GM12891 (cell line): ENCODE measurements at regions not wholly inside any gene's neighbourhood (a gene's known extent, or its start where the extent isn't known, plus 50 kb on each side); places are given as distances from the start of the nearest gene placed in this dataset.
"Not testable (repeated sequence)": the region's sequence is repeated elsewhere in the genome, so short reads cannot be mapped to it uniquely, and the experiment has no call there.

ENCODE experiments used
- DNase-seq: peaks from one replicate; pipeline ENCODE4 v3.0.0; 2011; ENCODE audit warnings: low spot score; ENCODE audit not compliant: insufficient read length
- FAIRE-seq: peaks from 2 replicates; lab custom pipeline; 2011; peaks lifted over from hg19 to GRCh38; lab: Jason Lieb, UNC
- PAX5 ChIP-seq: IDR thresholded peaks from 2 replicates; pipeline ENCODE4 v1.6.1; 2011; ENCODE audit warnings: low read length, moderate library complexity, mild to moderate bottlenecking; ENCODE audit not compliant: insufficient read depth, severe bottlenecking
- POLR2A ChIP-seq: IDR thresholded peaks from 2 replicates; pipeline ENCODE4 v1.6.1; 2011; ENCODE audit warnings: low read depth, low read length, control low read depth
- POLR2AphosphoS5 ChIP-seq: IDR thresholded peaks from 2 replicates; pipeline ENCODE4 v1.6.1; 2011; ENCODE audit warnings: low read depth, low read length, control low read depth
- POU2F2 ChIP-seq: IDR thresholded peaks from 2 replicates; pipeline ENCODE4 v1.6.1; 2011; ENCODE audit warnings: low read depth, mild to moderate bottlenecking, control low read depth, low read length, moderate library complexity
- SPI1 ChIP-seq: IDR thresholded peaks from 2 replicates; pipeline ENCODE4 v1.6.1; 2011; ENCODE audit warnings: low read depth, low read length, control low read depth
- TAF1 ChIP-seq: IDR thresholded peaks from 2 replicates; pipeline ENCODE4 v1.6.1; 2011; ENCODE audit warnings: low read depth, low read length, control low read depth

- FAIRE-seq = no peak
- TF ChIP-seq POU2F2 (no peak), POLR2AphosphoS5 (no peak), TAF1 (no peak), SPI1 (no peak), POLR2A (no peak), PAX5 (no peak)
- no peak for DNase-seq
Observed at GRCh38 chr4:27787195-27787594, 926.6 kb downstream of the STIM2 start.

DNA sequence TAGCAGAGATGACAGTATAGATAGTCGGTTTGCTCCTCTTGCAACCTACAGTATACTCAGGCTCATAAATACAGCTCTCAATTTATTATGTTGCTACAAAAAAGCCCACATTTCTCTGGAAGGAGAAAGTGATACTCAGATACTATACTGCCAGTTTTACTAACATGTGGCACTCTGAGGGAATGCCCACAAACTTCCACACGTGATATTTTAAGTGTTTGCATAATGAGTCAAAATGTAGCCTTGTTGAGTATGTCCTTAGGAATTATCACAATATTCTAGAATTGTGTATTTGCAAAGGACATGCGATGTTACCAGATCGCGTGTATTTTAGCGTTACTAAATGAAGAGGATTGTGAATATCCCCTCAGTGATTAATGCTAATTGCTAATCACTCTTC, 929.1 kb downstream of the STIM2 start:
- TF ChIP-seq TAF1 (no peak), POLR2AphosphoS5 (no peak), SPI1 (no peak), POU2F2 (no peak), POLR2A (no peak), PAX5 (no peak)
- no peak for DNase-seq
- FAIRE-seq = no peak

DNA sequence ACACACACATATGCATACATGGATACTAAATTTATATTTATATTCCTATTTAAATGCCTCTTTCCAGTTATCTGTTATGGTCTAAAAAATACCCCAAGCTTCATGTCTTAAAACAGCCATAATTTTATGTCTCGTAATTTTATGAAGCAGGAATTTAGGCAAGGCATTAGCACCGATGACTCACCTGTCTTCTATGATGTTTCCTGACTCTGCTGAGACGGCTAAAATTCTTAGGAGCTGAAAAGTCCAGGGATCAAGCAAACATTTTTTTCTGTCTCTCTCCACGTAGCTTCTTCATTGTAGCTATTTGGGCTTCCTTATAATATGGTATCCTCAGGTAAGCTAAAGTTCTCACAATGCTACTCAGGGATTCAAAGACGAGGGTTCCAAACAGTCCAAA, 930.3 kb downstream of the STIM2 start:
- no peak for DNase-seq
- TF ChIP-seq TAF1 (no peak), POU2F2 (no peak), PAX5 (no peak), POLR2A (no peak)
- FAIRE-seq = no peak

DNA sequence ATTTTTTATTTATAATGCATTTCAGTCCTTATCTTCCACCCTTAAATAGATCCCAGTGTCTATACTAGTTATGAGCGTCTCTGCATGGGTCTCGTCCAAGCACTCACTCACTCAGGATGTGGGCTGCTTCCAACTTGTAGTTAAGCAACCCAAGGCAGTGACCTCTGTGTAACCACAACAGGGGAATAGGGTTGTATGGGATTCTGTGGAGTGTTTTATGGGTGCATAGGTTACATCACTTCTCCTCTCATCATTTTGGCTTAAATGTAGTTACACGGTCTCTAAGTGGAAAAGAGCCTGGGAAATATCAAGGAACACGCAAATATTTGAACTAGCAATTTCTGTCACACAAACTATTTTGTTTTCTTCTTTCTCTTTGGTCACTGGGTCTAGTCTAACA, 931.0 kb downstream of the STIM2 start:
- DNase-seq = no peak
- FAIRE-seq = no peak
- no peak for TF ChIP-seq POLR2A
- no peak for TF ChIP-seq TAF1
- TF ChIP-seq POLR2AphosphoS5 = no peak
- TF ChIP-seq SPI1 = no peak
- TF ChIP-seq PAX5 = no peak
- TF ChIP-seq POU2F2 = no peak

DNA sequence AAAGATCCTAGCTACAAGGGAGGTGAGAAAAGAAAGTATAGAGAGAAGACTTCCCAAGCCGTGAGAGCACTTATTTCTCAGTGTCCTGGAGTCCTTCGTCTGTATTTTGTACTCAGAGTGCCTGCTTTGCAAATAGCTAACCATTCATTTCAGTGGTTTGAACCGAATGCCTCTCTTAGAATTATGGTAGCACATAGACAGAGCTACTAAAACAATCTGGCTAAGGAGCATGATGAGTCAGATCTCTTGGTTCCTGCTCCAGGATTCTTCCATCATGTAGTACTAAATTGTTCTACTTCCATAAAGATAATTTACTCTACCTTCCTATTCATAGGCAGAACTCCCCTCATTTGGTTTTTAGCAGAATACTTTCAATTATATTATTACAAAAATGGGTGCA, 946.6 kb downstream of the STIM2 start:
- DNase-seq = no peak
- no peak for TF ChIP-seq SPI1
- TF ChIP-seq TAF1 = no peak
- TF ChIP-seq POLR2AphosphoS5 = no peak
- no peak for TF ChIP-seq POU2F2
- no peak for TF ChIP-seq PAX5
- TF ChIP-seq POLR2A = no peak
- FAIRE-seq = no peak

DNA sequence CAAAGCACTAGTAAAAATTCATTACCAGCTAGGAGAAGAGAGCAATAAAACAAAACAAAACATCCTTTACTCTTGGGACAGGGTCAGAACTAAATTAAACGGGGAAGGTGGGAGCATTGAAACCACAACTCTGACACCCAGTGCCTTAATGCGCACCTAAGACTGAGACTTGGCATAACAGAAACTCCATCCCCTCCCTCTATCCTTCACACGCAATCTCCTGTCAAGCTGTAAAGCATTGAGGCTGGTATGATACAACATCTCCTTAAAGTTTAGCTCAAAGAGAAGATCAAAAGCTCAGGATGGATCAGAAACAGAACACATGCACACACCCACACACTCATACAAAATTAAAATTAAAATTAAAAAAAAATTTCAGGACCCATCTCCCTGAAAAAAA, 951.3 kb downstream of the STIM2 start:
- DNase-seq (no peak), FAIRE-seq (no peak)
- no peak for TF ChIP-seq POLR2A
- TF ChIP-seq POLR2AphosphoS5 = no peak
- TF ChIP-seq POU2F2 = no peak
- TF ChIP-seq SPI1 = no peak
- TF ChIP-seq PAX5 = no peak
- TF ChIP-seq TAF1 = no peak

- not testable (repeated sequence) for FAIRE-seq, DNase-seq
Observed at GRCh38 chr4:27813226-27813625, 952.6 kb downstream of the STIM2 start.

GRCh38 chr4:27813699-27814425, 953.2 kb downstream of the STIM2 start:
- peak; percentile 39; the same call in 1 of the 2 replicates for TF ChIP-seq SPI1
- not testable (repeated sequence) for FAIRE-seq, DNase-seq

GRCh38 chr4:27819246-27819645, 958.6 kb downstream of the STIM2 start:
- DNase-seq (no peak), FAIRE-seq (no peak)
- no peak for TF ChIP-seq POU2F2
- TF ChIP-seq POLR2A = no peak
- TF ChIP-seq POLR2AphosphoS5 = no peak
- TF ChIP-seq PAX5 = no peak
- no peak for TF ChIP-seq TAF1
- TF ChIP-seq SPI1 = no peak

DNA sequence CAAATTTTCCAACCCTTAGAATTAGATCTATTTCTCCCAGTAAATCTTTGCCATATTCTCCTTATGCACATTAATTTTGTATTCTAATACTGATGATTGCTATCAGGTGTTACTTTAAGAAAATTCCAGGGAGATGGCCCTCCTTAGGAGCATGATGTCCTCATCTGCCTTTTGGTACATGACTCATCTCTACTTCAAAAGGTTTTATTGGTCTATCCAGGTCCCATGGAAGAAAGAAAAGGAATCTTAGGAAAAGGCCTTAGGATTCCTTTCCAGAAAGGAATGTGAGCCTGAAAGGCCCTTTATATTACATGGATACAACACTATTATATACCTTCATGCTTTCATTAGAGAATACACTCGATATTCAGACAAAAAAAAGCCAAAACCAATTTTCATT, 968.2 kb downstream of the STIM2 start:
- FAIRE-seq (no peak), DNase-seq (no peak)
- TF ChIP-seq POLR2AphosphoS5 (no peak), POU2F2 (no peak), PAX5 (no peak), TAF1 (no peak), POLR2A (no peak), SPI1 (no peak)

DNA sequence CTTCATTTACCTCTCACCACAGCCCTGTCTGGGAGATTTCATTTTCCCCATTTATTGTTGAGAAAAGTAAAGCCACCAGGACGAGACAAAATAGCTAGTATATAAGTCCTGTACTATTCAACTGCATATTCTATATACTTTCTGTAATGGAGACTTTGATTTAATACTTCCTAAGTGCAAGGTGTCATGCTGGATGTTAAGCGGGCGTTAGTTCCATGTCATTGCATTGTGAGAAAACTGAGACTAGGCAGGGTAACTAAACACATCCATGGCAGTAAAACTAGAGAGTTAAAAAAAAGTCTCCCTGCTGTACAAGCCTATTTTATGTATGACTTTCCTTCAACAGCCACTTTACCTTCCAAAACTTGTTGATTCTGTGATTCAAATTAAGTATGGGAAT, 969.6 kb downstream of the STIM2 start:
- TF ChIP-seq POLR2A (no peak), PAX5 (no peak), SPI1 (no peak), POLR2AphosphoS5 (no peak), POU2F2 (no peak), TAF1 (no peak)
- DNase-seq = no peak
- no peak for FAIRE-seq
